ENCODE measurements at regions not wholly inside any gene's neighbourhood (a gene's known extent, or its start where the extent isn't known, plus 50 kb on each side); places are given as distances from the start of the nearest gene placed in this dataset.

DNA sequence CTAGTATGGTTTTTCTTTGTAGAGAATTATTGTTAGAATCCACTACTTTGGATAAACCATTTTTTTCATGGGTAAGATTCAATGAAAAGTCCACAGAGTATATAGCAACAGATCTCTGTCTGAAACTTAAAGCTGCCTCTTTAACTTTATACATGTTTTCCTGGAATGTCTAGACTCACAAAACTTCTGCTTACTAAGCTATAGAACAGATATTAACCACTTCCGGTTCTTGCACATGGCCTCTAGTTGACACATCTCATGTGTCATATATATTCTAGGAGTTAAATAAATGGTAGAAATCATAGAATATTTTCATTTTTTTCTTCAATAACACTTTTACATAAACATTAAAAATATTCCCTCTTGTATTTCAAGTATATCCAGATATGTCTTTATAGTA is 1693.9 kb downstream of the SI start (continued):
- TF ChIP-seq RBM34 (IDR thresholded peaks at IDR 0.05; ENCODE audit: borderline replicate concordance, insufficient read depth, low read length) (no peak), LEF1 (IDR thresholded peaks at IDR 0.05) (no peak), PHB2 (IDR thresholded peaks at IDR 0.05; ENCODE audit: low read depth) (no peak), IRF2 (CRISPR knock-in tag; IDR thresholded peaks at IDR 0.05) (no peak), ZNF133 (CRISPR knock-in tag; IDR thresholded peaks at IDR 0.05) (no peak), CREBBP (IDR thresholded peaks at IDR 0.05; ENCODE audit: low read depth, low read length) (no peak), MCM2 (IDR thresholded peaks at IDR 0.05; ENCODE audit: low read depth) (no peak)
- TF ChIP-seq, protein P1, sequence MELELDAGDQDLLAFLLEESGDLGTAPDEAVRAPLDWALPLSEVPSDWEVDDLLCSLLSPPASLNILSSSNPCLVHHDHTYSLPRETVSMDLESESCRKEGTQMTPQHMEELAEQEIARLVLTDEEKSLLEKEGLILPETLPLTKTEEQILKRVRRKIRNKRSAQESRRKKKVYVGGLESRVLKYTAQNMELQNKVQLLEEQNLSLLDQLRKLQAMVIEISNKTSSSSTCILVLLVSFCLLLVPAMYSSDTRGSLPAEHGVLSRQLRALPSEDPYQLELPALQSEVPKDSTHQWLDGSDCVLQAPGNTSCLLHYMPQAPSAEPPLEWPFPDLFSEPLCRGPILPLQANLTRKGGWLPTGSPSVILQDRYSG (tag; conservative IDR thresholded peaks at IDR 0.05; ENCODE audit: low read depth): no peak
- TF ChIP-seq, protein P2, sequence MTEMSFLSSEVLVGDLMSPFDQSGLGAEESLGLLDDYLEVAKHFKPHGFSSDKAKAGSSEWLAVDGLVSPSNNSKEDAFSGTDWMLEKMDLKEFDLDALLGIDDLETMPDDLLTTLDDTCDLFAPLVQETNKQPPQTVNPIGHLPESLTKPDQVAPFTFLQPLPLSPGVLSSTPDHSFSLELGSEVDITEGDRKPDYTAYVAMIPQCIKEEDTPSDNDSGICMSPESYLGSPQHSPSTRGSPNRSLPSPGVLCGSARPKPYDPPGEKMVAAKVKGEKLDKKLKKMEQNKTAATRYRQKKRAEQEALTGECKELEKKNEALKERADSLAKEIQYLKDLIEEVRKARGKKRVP (CRISPR knock-in tag; IDR thresholded peaks at IDR 0.05): no peak
- TF ChIP-seq, protein P3, sequence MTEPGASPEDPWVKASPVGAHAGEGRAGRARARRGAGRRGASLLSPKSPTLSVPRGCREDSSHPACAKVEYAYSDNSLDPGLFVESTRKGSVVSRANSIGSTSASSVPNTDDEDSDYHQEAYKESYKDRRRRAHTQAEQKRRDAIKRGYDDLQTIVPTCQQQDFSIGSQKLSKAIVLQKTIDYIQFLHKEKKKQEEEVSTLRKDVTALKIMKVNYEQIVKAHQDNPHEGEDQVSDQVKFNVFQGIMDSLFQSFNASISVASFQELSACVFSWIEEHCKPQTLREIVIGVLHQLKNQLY (CRISPR knock-in tag; conservative IDR thresholded peaks at IDR 0.05): no peak

DNA sequence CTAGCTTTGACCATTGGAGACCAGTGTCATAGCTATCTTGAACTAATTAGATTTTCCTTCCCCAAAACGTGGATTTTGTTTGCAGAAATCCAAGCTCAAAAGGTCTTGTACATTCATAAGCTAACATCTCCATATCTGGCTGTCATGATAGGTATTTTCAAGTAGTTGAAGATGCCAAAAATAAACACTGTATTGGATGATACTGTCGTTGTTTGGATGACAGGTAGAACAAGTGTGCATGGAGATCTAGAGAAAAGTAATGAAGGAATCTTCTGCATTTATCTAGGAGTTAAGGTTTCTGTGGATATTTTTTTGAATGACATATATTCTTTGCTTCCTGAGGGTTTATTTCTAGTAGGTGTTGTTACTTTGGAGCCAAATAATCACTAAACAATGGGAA is 1696.1 kb downstream of the SI start:
- ATAC-seq (no peak), DNase-seq (ENCODE audit: extremely low read depth in 1 of 4, low spot score in 3 of 4) (no peak), FAIRE-seq (no peak)
- Histone ChIP-seq H3K27ac (ENCODE audit: extremely low read depth, low read depth, low read length) (no peak overlapping the region), H3K9me3 (replicated peaks; ENCODE audit: control insufficient read depth, insufficient read depth, low read depth, low read length) (no peaks in the 10 kb centered on the region), H3K9me1 (ENCODE audit: control insufficient read depth, insufficient read depth, low read length) (no peaks in the 10 kb centered on the region), H3K79me2 (ENCODE audit: control insufficient read depth, insufficient read depth, low read length) (peaks cover 21% of the 10 kb centered on the region), H3K9ac (ENCODE audit: insufficient read depth in 1 of 2, low read depth in 2 of 2, low read length in 2 of 2) (no peak overlapping the region), H3K4me3 (no peak overlapping the region), H3K27me3 (ENCODE audit: control insufficient read depth in 2 of 2, insufficient read depth in 2 of 2, low read length in 2 of 2) (no peaks in the 10 kb centered on the region), H3K4me2 (ENCODE audit: insufficient read depth, low read length) (no peak overlapping the region), H3K36me3 (ENCODE audit: control insufficient read depth, insufficient read depth, low read length) (no peaks in the 10 kb centered on the region), H2AFZ (ENCODE audit: low read depth, low read length) (no peak overlapping the region), H4K20me1 (replicated peaks; ENCODE audit: control insufficient read depth, insufficient read depth, low read length) (no peaks in the 10 kb centered on the region), H3K4me1 (replicated peaks in 1 of 2; ENCODE audit: control insufficient read depth in 2 of 2, insufficient read depth in 2 of 2, low read length in 2 of 2) (no peaks in the 10 kb centered on the region)
- POLR2A ChIA-PET: no interaction called here
- in situ Hi-C loops (cut with MboI) (no loop called here), intact Hi-C loops (cut with micrococcal nuclease) (no loop called here)
- 0% methylated on average over 2 of the region's 2 CpGs for WGBS (ENCODE audit: insufficient coverage, low coverage, missing lambda C conversion rate)
- BruUV-seq (replicated peaks): no TSS peak
- CTCF ChIA-PET (ENCODE audit: low intra/inter-chr PET ratio): no interaction called here
- TF ChIP-seq, protein P4, sequence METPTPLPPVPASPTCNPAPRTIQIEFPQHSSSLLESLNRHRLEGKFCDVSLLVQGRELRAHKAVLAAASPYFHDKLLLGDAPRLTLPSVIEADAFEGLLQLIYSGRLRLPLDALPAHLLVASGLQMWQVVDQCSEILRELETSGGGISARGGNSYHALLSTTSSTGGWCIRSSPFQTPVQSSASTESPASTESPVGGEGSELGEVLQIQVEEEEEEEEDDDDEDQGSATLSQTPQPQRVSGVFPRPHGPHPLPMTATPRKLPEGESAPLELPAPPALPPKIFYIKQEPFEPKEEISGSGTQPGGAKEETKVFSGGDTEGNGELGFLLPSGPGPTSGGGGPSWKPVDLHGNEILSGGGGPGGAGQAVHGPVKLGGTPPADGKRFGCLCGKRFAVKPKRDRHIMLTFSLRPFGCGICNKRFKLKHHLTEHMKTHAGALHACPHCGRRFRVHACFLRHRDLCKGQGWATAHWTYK (CRISPR knock-in tag; IDR thresholded peaks at IDR 0.05): no peak
- no peak for TF ChIP-seq SAFB2 (IDR thresholded peaks at IDR 0.05; ENCODE audit: borderline replicate concordance, low read depth, low read length, severe bottlenecking)
- no peak for TF ChIP-seq TAF7 (tag; IDR thresholded peaks at IDR 0.05)
- no peak for TF ChIP-seq NCOA4 (IDR thresholded peaks at IDR 0.05; ENCODE audit: partially characterized antibody)
- TF ChIP-seq, protein P5, sequence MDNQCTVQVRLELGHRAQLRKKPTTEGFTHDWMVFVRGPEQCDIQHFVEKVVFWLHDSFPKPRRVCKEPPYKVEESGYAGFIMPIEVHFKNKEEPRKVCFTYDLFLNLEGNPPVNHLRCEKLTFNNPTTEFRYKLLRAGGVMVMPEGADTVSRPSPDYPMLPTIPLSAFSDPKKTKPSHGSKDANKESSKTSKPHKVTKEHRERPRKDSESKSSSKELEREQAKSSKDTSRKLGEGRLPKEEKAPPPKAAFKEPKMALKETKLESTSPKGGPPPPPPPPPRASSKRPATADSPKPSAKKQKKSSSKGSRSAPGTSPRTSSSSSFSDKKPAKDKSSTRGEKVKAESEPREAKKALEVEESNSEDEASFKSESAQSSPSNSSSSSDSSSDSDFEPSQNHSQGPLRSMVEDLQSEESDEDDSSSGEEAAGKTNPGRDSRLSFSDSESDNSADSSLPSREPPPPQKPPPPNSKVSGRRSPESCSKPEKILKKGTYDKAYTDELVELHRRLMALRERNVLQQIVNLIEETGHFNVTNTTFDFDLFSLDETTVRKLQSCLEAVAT (IDR thresholded peaks at IDR 0.05): no peak
- no peak for TF ChIP-seq CREB1 (IDR thresholded peaks at IDR 0.05)
- no peak for TF ChIP-seq CREB1 (CRISPR knock-in tag; IDR thresholded peaks at IDR 0.05)
